ENCODE measurements at regions not wholly inside any gene's neighbourhood (a gene's known extent, or its start where the extent isn't known, plus 50 kb on each side); places are given as distances from the start of the nearest gene placed in this dataset.

- Histone ChIP-seq H2BK20ac (ENCODE audit: low read depth, low read length, poor library complexity, severe bottlenecking) (no peak overlapping the region), H2AK5ac (ENCODE audit: insufficient read length, low read length) (no peak overlapping the region), H2BK120ac (ENCODE audit: low read depth, low read length, poor library complexity, severe bottlenecking) (no peak overlapping the region), H4K5ac (ENCODE audit: insufficient read length, low read depth, low read length) (no peak overlapping the region), H3K18ac (ENCODE audit: insufficient read length, low read depth, low read length) (no peak overlapping the region), H2BK12ac (ENCODE audit: insufficient read length, low read depth, low read length) (no peak overlapping the region), H2AFZ (ENCODE audit: low read length) (no peak overlapping the region), H3K14ac (ENCODE audit: insufficient read depth, low read length) (no peak overlapping the region), H3K4me1 (ENCODE audit: insufficient read depth, low read length) (no peaks in the 10 kb centered on the region), H2BK5ac (ENCODE audit: insufficient read length, low read length) (no peak overlapping the region), H4K20me1 (ENCODE audit: control insufficient read depth, insufficient read depth, insufficient read length) (no peaks in the 10 kb centered on the region), H3K23ac (ENCODE audit: insufficient read length, low read depth, low read length) (no peak overlapping the region), H3K4me2 (ENCODE audit: insufficient read depth, insufficient read length, low read length) (no peak overlapping the region), H3K23me2 (ENCODE audit: insufficient read length, low read depth, low read length, poor library complexity, severe bottlenecking) (no peaks in the 10 kb centered on the region), H3K56ac (ENCODE audit: insufficient read length, low read depth, low read length) (no peak overlapping the region), H4K8ac (replicated peaks; ENCODE audit: insufficient read length, low read depth, low read length) (no peak overlapping the region), H3T11ph (ENCODE audit: low read length) (no peak overlapping the region), H3K27me3 (ENCODE audit: insufficient read depth, low read length) (no peaks in the 10 kb centered on the region), H4K91ac (ENCODE audit: insufficient read length, low read depth, low read length) (no peak overlapping the region), H3K79me1 (ENCODE audit: insufficient read depth, low read depth, low read length, poor library complexity, severe bottlenecking) (no peaks in the 10 kb centered on the region), H3K27ac (ENCODE audit: insufficient read length, low read depth, low read length) (no peak overlapping the region), H3K9me3 (ENCODE audit: control insufficient read depth, low read depth, low read length) (no peaks in the 10 kb centered on the region), H3K9ac (ENCODE audit: extremely low read depth, insufficient read length, low read length) (no peak overlapping the region), H3K79me2 (ENCODE audit: insufficient read depth, low read length) (no peaks in the 10 kb centered on the region), H3K4ac (ENCODE audit: low read depth, low read length) (no peak overlapping the region), H2BK15ac (ENCODE audit: low read depth, low read length) (no peak overlapping the region)
- no peaks in the 10 kb centered on the region for H3K4me1 Mint-ChIP-seq
- no peak for TF ChIP-seq CTCF (conservative IDR thresholded peaks at IDR 0.05)
- H3K27me3 Mint-ChIP-seq (ENCODE audit: low read depth) = no peaks in the 10 kb centered on the region
- no peak overlapping the region for H3K4me3 Mint-ChIP-seq
- no CpG with 5 or more reads among the region's 6 CpGs for WGBS (ENCODE audit: extremely low coverage, insufficient read length, low lambda C conversion rate)
- H3K27ac Mint-ChIP-seq = no peak overlapping the region
- H3K9me3 Mint-ChIP-seq = peaks cover 2 to 3% of the 10 kb centered on the region in 2 experiments; a peak in 3 of 5 replicates
- DNase-seq = no peak
- no peaks in the 10 kb centered on the region; a peak in 1 of 7 replicates for H3K36me3 Mint-ChIP-seq (ENCODE audit: insufficient read depth in 1 of 3, low read depth in 3 of 3)
These were observed 196.8 kb upstream of the CYRIA start for GRCh38 chr2:16862471-16862870.

Measured in H9 (cell line).